GM12878 (cell line): ENCODE measurements at regions not wholly inside any gene's neighbourhood (a gene's known extent, or its start where the extent isn't known, plus 50 kb on each side); places are given as distances from the start of the nearest gene placed in this dataset.

Experiments used
- ATAC-seq: fragments of 200-7000 bp; cut with Tn5 transposase; 3 replicates; pipeline ENCODE4 v1.9.1; 2020; ENCODE audit warnings: mild to moderate bottlenecking, moderate library complexity
- BruUV-seq: library from RNA; stranded (reverse); fragments of 400-500 nt; replicated peaks from 2 replicates; lab custom pipeline; 2021; lab: Mats Ljungman, UMichigan
- CTCF ChIA-PET: fragments of 300-600 bp; sonication (Branson Sonifier 250); formaldehyde crosslinking; extraction: SDS; loops from one replicate; lab custom pipeline; 2021; ENCODE audit warnings: inconsistent platforms; lab: Yijun Ruan, JAX
- POLR2A ChIA-PET: fragments of 350-600 bp; formaldehyde crosslinking; extraction: SDS; loops from one replicate; lab custom pipeline; 2021; ENCODE audit warnings: inconsistent platforms; lab: Charles Lee
- RAD21 ChIA-PET: fragments of 300-600 bp; sonication (Branson Sonifier 250); formaldehyde crosslinking; loops from one replicate; lab custom pipeline; 2023; ENCODE audit warnings: antibody characterized with exemption; ENCODE audit not compliant: unreplicated experiment; lab: Charles Lee
- SMC1A ChIA-PET: fragments of 300-600 bp; sonication (Branson Sonifier 250); formaldehyde crosslinking; loops from one replicate; lab custom pipeline; 2023; ENCODE audit not compliant: unreplicated experiment, uncharacterized antibody; lab: Charles Lee
- DNase-seq: peaks from one replicate; pipeline ENCODE4 v3.0.0-alpha.2; 2011; ENCODE audit warnings: low read depth, low spot score
- FAIRE-seq: peaks from 3 replicates; lab custom pipeline; 2011; peaks lifted over from hg19 to GRCh38; lab: Jason Lieb, UNC
- H2AFZ ChIP-seq: 2 replicates; pipeline ENCODE4 v1.6.0; 2011; ENCODE audit warnings: low read depth, low read length, control low read depth; ENCODE audit not compliant: control insufficient read depth
- H3K27ac ChIP-seq: 2 replicates; pipeline ENCODE4 v1.5.1; 2011; ENCODE audit warnings: control low read depth; ENCODE audit not compliant: control insufficient read depth, insufficient read depth
- H3K27me3 ChIP-seq, 2 experiments: replicated peaks in 1 of 2; 2 replicates each; pipeline versions ENCODE4 v1.6.0 to v1.6.1; 2011; ENCODE audit warnings: low read length in 1 of 2; ENCODE audit not compliant: control insufficient read depth in 2 of 2, insufficient read depth in 2 of 2
- H3K36me3 ChIP-seq, 2 experiments: 2 replicates each; pipeline ENCODE4 v1.5.1; 2011; ENCODE audit warnings: low read length in 1 of 2; ENCODE audit not compliant: control insufficient read depth in 2 of 2, insufficient read depth in 2 of 2
- H3K4me1 ChIP-seq: 2 replicates; pipeline ENCODE4 v1.6.1; 2011; ENCODE audit warnings: mild to moderate bottlenecking, low read length, moderate library complexity, mixed read lengths; ENCODE audit not compliant: control insufficient read depth, insufficient read depth
- H3K4me2 ChIP-seq: 2 replicates; pipeline ENCODE4 v1.6.0; 2011; ENCODE audit warnings: control low read depth; ENCODE audit not compliant: control insufficient read depth, insufficient read depth
- H3K4me3 ChIP-seq: fragments of 200-600 bp; sonication (generic); 2 replicates; pipeline ENCODE4 v1.5.1; 2016
- H3K79me2 ChIP-seq: 2 replicates; pipeline ENCODE4 v1.6.0; 2011; ENCODE audit warnings: low read length; ENCODE audit not compliant: control insufficient read depth, insufficient read depth
- H3K9ac ChIP-seq: 2 replicates; pipeline ENCODE4 v1.8.0; 2011; ENCODE audit warnings: low read length, control low read depth, mixed read lengths; ENCODE audit not compliant: control insufficient read depth, insufficient read depth
- H3K9me3 ChIP-seq: replicated peaks from 3 replicates; pipeline ENCODE4 v1.5.1; 2011; ENCODE audit warnings: mild to moderate bottlenecking, low read length; ENCODE audit not compliant: control insufficient read depth, insufficient read depth
- H4K20me1 ChIP-seq: 2 replicates; pipeline ENCODE4 v1.6.0; 2011; ENCODE audit not compliant: control insufficient read depth, insufficient read depth
- BRCA1 ChIP-seq: IDR thresholded peaks from 2 replicates; pipeline ENCODE4 v1.6.1; 2011; ENCODE audit warnings: low read depth, low read length, improper control_type of control experiment
- CBX5 ChIP-seq: sonication (generic); IDR thresholded peaks from 2 replicates; pipeline ENCODE4 v1.6.1; 2016; ENCODE audit warnings: low read depth, moderate library complexity, mild to moderate bottlenecking, inconsistent platforms
- ESRRA ChIP-seq: IDR thresholded peaks from 2 replicates; pipeline ENCODE4 v1.6.1; 2012; ENCODE audit warnings: mild to moderate bottlenecking, low read length, improper control_type of control experiment
- GATAD2B ChIP-seq: fragments of 450-650 bp; conservative IDR thresholded peaks from 2 replicates; pipeline ENCODE4 v1.6.1; 2017; ENCODE audit warnings: low read depth, mild to moderate bottlenecking, moderate library complexity
- NFYB ChIP-seq: IDR thresholded peaks from 2 replicates; pipeline ENCODE4 v1.6.1; 2011; ENCODE audit warnings: low read depth, mild to moderate bottlenecking, low read length, improper control_type of control experiment, moderate library complexity; ENCODE audit not compliant: insufficient read depth
- RFX5 ChIP-seq: IDR thresholded peaks from 2 replicates; pipeline ENCODE4 v1.6.1; 2011; ENCODE audit warnings: low read depth, low read length, improper control_type of control experiment
- SRF ChIP-seq, 2 experiments: IDR thresholded peaks; 2 replicates each; pipeline ENCODE4 v1.6.1; 2011; ENCODE audit warnings: low read depth in 2 of 2, low read length in 2 of 2, mild to moderate bottlenecking in 1 of 2, moderate library complexity in 1 of 2
- YY1 ChIP-seq: IDR thresholded peaks from 2 replicates; pipeline ENCODE4 v1.6.1; 2011; ENCODE audit warnings: low read depth, mild to moderate bottlenecking, low read length
- WGBS: methylation state at CpG from one replicate; pipeline ENCODE4 v1.1.6; 2016; ENCODE audit warnings: low lambda C conversion rate; ENCODE audit not compliant: insufficient replicate concordance, insufficient coverage; ENCODE audit errors: missing lambda C conversion rate; 5-methylcytosine and 5-hydroxymethylcytosine counted together
- in situ Hi-C: fragments of 300-500 bp; cut with MboI; formaldehyde crosslinking; loops from 9 replicates; pipeline ENCODE4 v1.14.3; 2018; ENCODE audit warnings: mixed read lengths
- intact Hi-C: fragments of 100-400 bp; cut with micrococcal nuclease; formaldehyde crosslinking; loops from one replicate; pipeline ENCODE4 v1.14.2; 2022; ENCODE audit not compliant: unreplicated experiment
- TF ChIP-seq, protein P1 (sequence below): IDR thresholded peaks from 2 replicates; pipeline ENCODE4 v1.6.1; 2011; ENCODE audit warnings: low read depth, low read length, improper control_type of control experiment, borderline replicate concordance
- TF ChIP-seq, protein P2 (sequence below), 3 experiments: IDR thresholded peaks in 2 of 3; conservative IDR thresholded peaks in 1 of 3; 2 replicates each; pipeline ENCODE4 v1.5.1; 2011; ENCODE audit warnings: low read depth in 3 of 3, low read length in 3 of 3, mild to moderate bottlenecking in 3 of 3, control low read depth in 2 of 3, moderate library complexity in 2 of 3, inconsistent platforms in 1 of 3, mixed read lengths in 1 of 3; ENCODE audit not compliant: control insufficient read depth in 2 of 3, insufficient read depth in 1 of 3; ENCODE audit errors: extremely low read depth in 1 of 3
- TF ChIP-seq, protein P3 (sequence below): fragments of 450-650 bp; IDR thresholded peaks from 2 replicates; pipeline ENCODE4 v1.6.1; 2014; ENCODE audit warnings: mild to moderate bottlenecking

DNA sequence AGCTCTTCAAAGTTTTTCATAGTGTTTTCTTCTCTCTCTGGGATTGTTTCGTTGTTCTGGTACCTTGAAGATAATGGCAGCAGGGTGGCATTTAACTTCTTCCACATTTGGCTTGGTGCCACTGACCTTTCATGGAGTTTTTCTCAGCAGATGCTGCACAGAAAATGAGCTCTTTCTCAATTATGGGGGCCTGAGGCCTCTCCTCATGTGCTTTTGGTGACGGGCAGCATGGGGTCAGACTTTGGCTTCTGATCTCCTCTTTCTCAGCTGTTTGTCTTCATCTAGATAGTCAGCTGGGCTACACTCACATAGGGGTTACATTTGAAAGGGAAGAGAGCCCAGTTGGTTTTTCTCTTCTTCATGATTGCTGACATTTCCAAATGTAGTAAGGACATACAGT, 76.3 kb downstream of the FAT3 start:
- H3K36me3 ChIP-seq, result no peaks in the 10 kb centered on the region
- ATAC-seq (no peak), DNase-seq (no peak), FAIRE-seq (no peak)
- in situ Hi-C loops, result no loop called here
- no TSS peak for BruUV-seq
- 25% methylated on average over 2 of the region's 2 CpGs for whole genome bisulfite sequencing
- CTCF ChIA-PET, result no interaction called here
- H2AFZ ChIP-seq, result no peak overlapping the region
- no peaks in the 10 kb centered on the region for H3K9me3 ChIP-seq
- H4K20me1 ChIP-seq, result no peaks in the 10 kb centered on the region
- no peak overlapping the region for H3K4me2 ChIP-seq
- RAD21 ChIA-PET, result no interaction called here
- POLR2A ChIA-PET, result interaction anchor here (0.6 kb wide), 1 partner anchor 453 kb away, joined by 4 read pairs; no protein-coding TSS in a partner anchor
- no peak overlapping the region for H3K4me3 ChIP-seq
- no peaks in the 10 kb centered on the region for H3K27me3 ChIP-seq
- no peaks in the 10 kb centered on the region for H3K79me2 ChIP-seq
- H3K4me1 ChIP-seq, result no peaks in the 10 kb centered on the region
- intact Hi-C loops, result no loop called here
- H3K9ac ChIP-seq, result no peak overlapping the region
- H3K27ac ChIP-seq, result no peak overlapping the region
- SMC1A ChIA-PET, result no interaction called here
- TF ChIP-seq NFYB, result no peak
- TF ChIP-seq, protein P1, sequence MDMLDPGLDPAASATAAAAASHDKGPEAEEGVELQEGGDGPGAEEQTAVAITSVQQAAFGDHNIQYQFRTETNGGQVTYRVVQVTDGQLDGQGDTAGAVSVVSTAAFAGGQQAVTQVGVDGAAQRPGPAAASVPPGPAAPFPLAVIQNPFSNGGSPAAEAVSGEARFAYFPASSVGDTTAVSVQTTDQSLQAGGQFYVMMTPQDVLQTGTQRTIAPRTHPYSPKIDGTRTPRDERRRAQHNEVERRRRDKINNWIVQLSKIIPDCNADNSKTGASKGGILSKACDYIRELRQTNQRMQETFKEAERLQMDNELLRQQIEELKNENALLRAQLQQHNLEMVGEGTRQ, result no peak
- TF ChIP-seq BRCA1, result no peak
- TF ChIP-seq GATAD2B, result no peak
- no peak for TF ChIP-seq ESRRA
- no peak for TF ChIP-seq CBX5
- TF ChIP-seq, protein P2, sequence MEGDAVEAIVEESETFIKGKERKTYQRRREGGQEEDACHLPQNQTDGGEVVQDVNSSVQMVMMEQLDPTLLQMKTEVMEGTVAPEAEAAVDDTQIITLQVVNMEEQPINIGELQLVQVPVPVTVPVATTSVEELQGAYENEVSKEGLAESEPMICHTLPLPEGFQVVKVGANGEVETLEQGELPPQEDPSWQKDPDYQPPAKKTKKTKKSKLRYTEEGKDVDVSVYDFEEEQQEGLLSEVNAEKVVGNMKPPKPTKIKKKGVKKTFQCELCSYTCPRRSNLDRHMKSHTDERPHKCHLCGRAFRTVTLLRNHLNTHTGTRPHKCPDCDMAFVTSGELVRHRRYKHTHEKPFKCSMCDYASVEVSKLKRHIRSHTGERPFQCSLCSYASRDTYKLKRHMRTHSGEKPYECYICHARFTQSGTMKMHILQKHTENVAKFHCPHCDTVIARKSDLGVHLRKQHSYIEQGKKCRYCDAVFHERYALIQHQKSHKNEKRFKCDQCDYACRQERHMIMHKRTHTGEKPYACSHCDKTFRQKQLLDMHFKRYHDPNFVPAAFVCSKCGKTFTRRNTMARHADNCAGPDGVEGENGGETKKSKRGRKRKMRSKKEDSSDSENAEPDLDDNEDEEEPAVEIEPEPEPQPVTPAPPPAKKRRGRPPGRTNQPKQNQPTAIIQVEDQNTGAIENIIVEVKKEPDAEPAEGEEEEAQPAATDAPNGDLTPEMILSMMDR (IDR thresholded peaks at IDR 0.05 in 2 of 3, conservative IDR thresholded peaks at IDR 0.05 in 1 of 3; ENCODE audit: control insufficient read depth in 2 of 3, extremely low read depth in 1 of 3, insufficient read depth in 1 of 3, low read depth in 3 of 3, low read length in 3 of 3), result no peak
- TF ChIP-seq SRF (IDR thresholded peaks at IDR 0.05; ENCODE audit: low read depth in 2 of 2, low read length in 2 of 2), result no peak
- no peak for TF ChIP-seq RFX5
- TF ChIP-seq, protein P3, sequence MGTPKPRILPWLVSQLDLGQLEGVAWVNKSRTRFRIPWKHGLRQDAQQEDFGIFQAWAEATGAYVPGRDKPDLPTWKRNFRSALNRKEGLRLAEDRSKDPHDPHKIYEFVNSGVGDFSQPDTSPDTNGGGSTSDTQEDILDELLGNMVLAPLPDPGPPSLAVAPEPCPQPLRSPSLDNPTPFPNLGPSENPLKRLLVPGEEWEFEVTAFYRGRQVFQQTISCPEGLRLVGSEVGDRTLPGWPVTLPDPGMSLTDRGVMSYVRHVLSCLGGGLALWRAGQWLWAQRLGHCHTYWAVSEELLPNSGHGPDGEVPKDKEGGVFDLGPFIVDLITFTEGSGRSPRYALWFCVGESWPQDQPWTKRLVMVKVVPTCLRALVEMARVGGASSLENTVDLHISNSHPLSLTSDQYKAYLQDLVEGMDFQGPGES, result no peak
- TF ChIP-seq YY1, result no peak
- TF ChIP-seq, all 136 proteins: peak for 0
